Astrocyte of the spinal cord (primary cell): ENCODE measurements at regions not wholly inside any gene's neighbourhood (a gene's known extent, or its start where the extent isn't known, plus 50 kb on each side); places are given as distances from the start of the nearest gene placed in this dataset.
A peak's percentile ranks its signal among the peaks of the same experiment; 100 is the strongest.

Source experiments
- DNase-seq: peaks from one replicate; pipeline ENCODE4 v3.0.0; 2011; ENCODE audit warnings: low read depth, low spot score
- H3K4me3 ChIP-seq: 2 replicates; pipeline ENCODE4 v1.5.1; 2011; ENCODE audit warnings: low read depth, mild to moderate bottlenecking, low read length, moderate library complexity
- CTCF ChIP-seq: IDR thresholded peaks from 2 replicates; pipeline ENCODE4 v1.5.1; 2012; ENCODE audit warnings: low read depth, mild to moderate bottlenecking, low read length, inconsistent platforms
- in situ Hi-C: cut with HindIII; loops from 2 replicates; pipeline ENCODE4 v1.10.0; 2017; ENCODE audit warnings: low sequenced_read_pairs

GRCh38 chr4:123516576-123516975 lies 120.0 kb downstream of the SPRY1 start:
- DNase-seq: no peak
- in situ Hi-C loops: no loop called here
- no peak for TF ChIP-seq CTCF
- no peak overlapping the region for H3K4me3 ChIP-seq

GRCh38 chr4:123517176-123517575 lies 120.6 kb downstream of the SPRY1 start:
- no peak overlapping the region for H3K4me3 ChIP-seq
- in situ Hi-C loops: no loop called here
- TF ChIP-seq CTCF: no peak
- DNase-seq: no peak

GRCh38 chr4:123517971-123518370 lies 121.4 kb downstream of the SPRY1 start:
- H3K4me3 ChIP-seq: no peak overlapping the region
- in situ Hi-C loops: no loop called here
- no peak for TF ChIP-seq CTCF
- peak; percentile 29 for DNase-seq

GRCh38 chr4:123520325-123520724 lies 123.7 kb downstream of the SPRY1 start:
- no peak for DNase-seq
- H3K4me3 ChIP-seq: no peak overlapping the region
- no peak for TF ChIP-seq CTCF
- in situ Hi-C loops: no loop called here

- no peak overlapping the region for H3K4me3 ChIP-seq
- DNase-seq: no peak
- no peak for TF ChIP-seq CTCF
- in situ Hi-C loops: no loop called here
Observed at GRCh38 chr4:123522081-123522480, 125.5 kb downstream of the SPRY1 start.

GRCh38 chr4:123522646-123523045 lies 126.1 kb downstream of the SPRY1 start:
- in situ Hi-C loops: no loop called here
- H3K4me3 ChIP-seq: no peak overlapping the region
- DNase-seq: no peak
- no peak for TF ChIP-seq CTCF
